HEK293T (cell line): ENCODE measurements at regions not wholly inside any gene's neighbourhood (a gene's known extent, or its start where the extent isn't known, plus 50 kb on each side); places are given as distances from the start of the nearest gene placed in this dataset.

Experiments
- FOXM1 ChIP-seq: fragments of 450-650 bp; IDR thresholded peaks from 2 replicates; pipeline ENCODE4 v1.6.1; 2017; ENCODE audit warnings: mild to moderate bottlenecking, borderline replicate concordance
- SP1 ChIP-seq: fragments of 450-650 bp; IDR thresholded peaks from 2 replicates; pipeline ENCODE4 v1.6.1; 2017

GRCh38 chr13:22161871-22162270, 491.0 kb downstream of the FGF9 start:
- TF ChIP-seq SP1: no peak
- TF ChIP-seq FOXM1: no peak
